Uterus (tissue), 3 donors: ENCODE measurements at regions not wholly inside any gene's neighbourhood (a gene's known extent, or its start where the extent isn't known, plus 50 kb on each side); places are given as distances from the start of the nearest gene placed in this dataset.

Source experiments
- DNase-seq, 2 donors: peaks; one replicate each; pipeline ENCODE4 v3.0.0-alpha.2; 2019 to 2020
- H3K27ac ChIP-seq, 2 donors: fragments of 200-600 bp; sonication (generic); 1 replicate in 1 of 2; 2 replicates in 1 of 2; pipeline ENCODE4 v1.5.1; 2016 to 2018
- H3K27me3 ChIP-seq, 2 donors: fragments of 200-600 bp; sonication (generic); one replicate each; pipeline ENCODE4 v1.5.1; 2018 to 2019; ENCODE audit warnings: control low read depth in 1 of 2
- H3K36me3 ChIP-seq, 2 donors: fragments of 200-600 bp; sonication (generic); one replicate each; pipeline ENCODE4 v1.5.1; 2019; ENCODE audit warnings: control low read depth in 1 of 2
- H3K4me1 ChIP-seq, 2 donors: fragments of 200-600 bp; sonication (generic); one replicate each; pipeline ENCODE4 v1.5.1; 2018 to 2019; ENCODE audit warnings: control low read depth in 1 of 2
- H3K4me3 ChIP-seq, 2 donors: fragments of 200-600 bp; sonication (generic); 1 replicate in 1 of 2; 2 replicates in 1 of 2; pipeline ENCODE4 v1.5.1; 2018 to 2019; ENCODE audit warnings: mild to moderate bottlenecking in 1 of 2
- H3K9me3 ChIP-seq, 2 donors: fragments of 200-600 bp; sonication (generic); one replicate each; pipeline ENCODE4 v1.5.1; 2019; ENCODE audit warnings: control low read depth in 1 of 2
- POLR2A ChIP-seq, 2 donors: fragments of 450-650 bp; IDR thresholded peaks; one replicate each; pipeline ENCODE4 v1.6.1; 2016; ENCODE audit warnings: antibody characterized with exemption in 2 of 2, mild to moderate bottlenecking in 1 of 2, moderate library complexity in 1 of 2
- intact Hi-C: fragments of 100-400 bp; cut with DNase I; formaldehyde crosslinking; loops from one replicate; pipeline ENCODE4 v1.15.1; 2023; ENCODE audit warnings: low total_unique reads
- TF ChIP-seq, protein P1 (sequence below), 4 experiments: fragments of 200-600 bp in 2 of 4; fragments of 450-650 bp in 2 of 4; sonication (generic) in 2 of 4; IDR thresholded peaks; one replicate each; pipeline ENCODE4 v1.5.1; 2016 to 2019; ENCODE audit warnings: antibody characterized with exemption in 4 of 4, mild to moderate bottlenecking in 2 of 4, moderate library complexity in 1 of 4
- donor health status: DM: yes; HTN: yes; CAD: no.

DNA sequence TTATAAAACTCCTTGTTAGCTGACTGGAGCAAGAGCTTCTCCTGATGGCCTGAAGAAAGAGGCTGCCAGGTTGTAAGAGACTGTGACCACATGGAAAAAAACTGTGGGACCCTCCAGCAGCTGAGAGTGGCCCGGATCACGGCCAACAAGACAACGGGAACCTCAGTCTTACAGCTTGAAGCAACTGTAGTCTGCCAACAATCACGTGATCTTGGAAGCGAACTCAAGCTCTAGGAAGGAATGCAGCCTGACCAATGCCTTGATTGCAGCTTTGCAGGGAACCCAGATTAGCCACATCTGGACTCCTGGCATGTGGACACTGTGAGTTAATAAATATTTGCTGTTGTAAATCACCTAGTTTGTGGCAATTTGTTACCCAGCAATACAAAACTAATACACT lies 442.6 kb upstream of the PRMT6 start:
- H3K36me3 ChIP-seq, result no peaks in the 10 kb centered on the region
- H3K9me3 ChIP-seq, result no peaks in the 10 kb centered on the region
- TF ChIP-seq, protein P1, sequence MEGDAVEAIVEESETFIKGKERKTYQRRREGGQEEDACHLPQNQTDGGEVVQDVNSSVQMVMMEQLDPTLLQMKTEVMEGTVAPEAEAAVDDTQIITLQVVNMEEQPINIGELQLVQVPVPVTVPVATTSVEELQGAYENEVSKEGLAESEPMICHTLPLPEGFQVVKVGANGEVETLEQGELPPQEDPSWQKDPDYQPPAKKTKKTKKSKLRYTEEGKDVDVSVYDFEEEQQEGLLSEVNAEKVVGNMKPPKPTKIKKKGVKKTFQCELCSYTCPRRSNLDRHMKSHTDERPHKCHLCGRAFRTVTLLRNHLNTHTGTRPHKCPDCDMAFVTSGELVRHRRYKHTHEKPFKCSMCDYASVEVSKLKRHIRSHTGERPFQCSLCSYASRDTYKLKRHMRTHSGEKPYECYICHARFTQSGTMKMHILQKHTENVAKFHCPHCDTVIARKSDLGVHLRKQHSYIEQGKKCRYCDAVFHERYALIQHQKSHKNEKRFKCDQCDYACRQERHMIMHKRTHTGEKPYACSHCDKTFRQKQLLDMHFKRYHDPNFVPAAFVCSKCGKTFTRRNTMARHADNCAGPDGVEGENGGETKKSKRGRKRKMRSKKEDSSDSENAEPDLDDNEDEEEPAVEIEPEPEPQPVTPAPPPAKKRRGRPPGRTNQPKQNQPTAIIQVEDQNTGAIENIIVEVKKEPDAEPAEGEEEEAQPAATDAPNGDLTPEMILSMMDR (IDR thresholded peaks at IDR 0.05), result no peak
- no peak for TF ChIP-seq POLR2A (IDR thresholded peaks at IDR 0.05)
- no peak overlapping the region for H3K27ac ChIP-seq
- DNase-seq, result no peak
- no peaks in the 10 kb centered on the region for H3K27me3 ChIP-seq
- H3K4me3 ChIP-seq, result no peak overlapping the region
- intact Hi-C loops, result no loop called here
- H3K4me1 ChIP-seq, result no peaks in the 10 kb centered on the region

DNA sequence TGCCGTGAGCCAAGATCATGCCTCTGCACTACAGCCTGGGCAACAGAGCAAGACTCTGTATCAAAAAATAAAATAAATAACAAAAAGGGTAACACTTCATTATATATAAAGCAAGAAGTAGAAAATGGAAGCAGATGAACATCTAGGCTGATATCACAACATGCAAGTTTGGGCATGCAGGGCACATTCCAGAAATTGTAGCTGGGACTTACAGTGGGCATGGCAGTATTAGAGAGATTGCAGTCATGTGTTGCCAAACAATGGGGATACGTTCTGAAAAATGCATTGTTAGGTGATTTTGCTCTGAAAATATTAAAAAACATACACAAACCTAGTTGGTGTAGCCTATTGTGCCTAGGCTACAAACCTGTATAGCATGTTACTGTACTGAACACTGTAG lies 441.0 kb upstream of the PRMT6 start:
- Histone ChIP-seq H3K27ac (no peak overlapping the region), H3K4me1 (no peaks in the 10 kb centered on the region), H3K27me3 (no peaks in the 10 kb centered on the region), H3K4me3 (no peak overlapping the region), H3K36me3 (no peaks in the 10 kb centered on the region), H3K9me3 (no peaks in the 10 kb centered on the region)
- TF ChIP-seq, protein P1 (IDR thresholded peaks at IDR 0.05), result no peak
- no peak for TF ChIP-seq POLR2A (IDR thresholded peaks at IDR 0.05)
- intact Hi-C loops, result no loop called here
- DNase-seq, result no peak

- Histone ChIP-seq H3K9me3 (no peaks in the 10 kb centered on the region), H3K27ac (no peak overlapping the region), H3K36me3 (no peaks in the 10 kb centered on the region), H3K4me3 (no peak overlapping the region), H3K27me3 (no peaks in the 10 kb centered on the region), H3K4me1 (no peaks in the 10 kb centered on the region)
- intact Hi-C loops, result no loop called here
- no peak for DNase-seq
- no peak for TF ChIP-seq POLR2A (IDR thresholded peaks at IDR 0.05)
- TF ChIP-seq, protein P1 (IDR thresholded peaks at IDR 0.05), result no peak
Measured at GRCh38 chr1:106619080-106619826, 437.2 kb upstream of the PRMT6 start.

DNA sequence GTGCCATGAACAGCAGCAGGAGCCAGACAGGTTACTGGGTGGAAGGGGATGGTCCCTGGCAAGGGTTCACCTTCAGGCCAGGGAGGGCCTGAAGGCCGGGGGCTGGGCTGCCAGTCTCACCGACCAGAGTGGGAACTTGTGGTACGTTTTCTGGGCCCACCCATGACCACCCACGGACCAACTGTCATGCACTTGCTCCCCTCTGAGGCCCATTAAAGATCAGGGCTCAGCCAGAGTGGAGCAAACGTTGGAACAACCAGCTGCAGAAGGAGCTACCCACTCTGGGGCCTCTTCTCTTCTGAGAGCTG lies 436.7 kb upstream of the PRMT6 start:
- Histone ChIP-seq H3K4me3 (no peak overlapping the region), H3K4me1 (no peaks in the 10 kb centered on the region), H3K36me3 (no peaks in the 10 kb centered on the region), H3K27me3 (no peaks in the 10 kb centered on the region), H3K27ac (no peak overlapping the region), H3K9me3 (no peaks in the 10 kb centered on the region)
- intact Hi-C loops, result no loop called here
- TF ChIP-seq POLR2A (IDR thresholded peaks at IDR 0.05), result no peak
- TF ChIP-seq, protein P1 (IDR thresholded peaks at IDR 0.05), result no peak
- no peak for DNase-seq

- Histone ChIP-seq H3K36me3 (no peaks in the 10 kb centered on the region), H3K9me3 (no peaks in the 10 kb centered on the region), H3K27ac (no peak overlapping the region), H3K4me3 (no peak overlapping the region), H3K27me3 (no peaks in the 10 kb centered on the region), H3K4me1 (no peaks in the 10 kb centered on the region)
- no peak for DNase-seq
- TF ChIP-seq POLR2A (IDR thresholded peaks at IDR 0.05), result no peak
- TF ChIP-seq, protein P1 (IDR thresholded peaks at IDR 0.05), result no peak
- intact Hi-C loops, result no loop called here
Measured at GRCh38 chr1:106620521-106620954, 435.9 kb upstream of the PRMT6 start.
